Astrocyte of the spinal cord (primary cell): ENCODE measurements at regions not wholly inside any gene's neighbourhood (a gene's known extent, or its start where the extent isn't known, plus 50 kb on each side); places are given as distances from the start of the nearest gene placed in this dataset.
"Not testable (repeated sequence)": the region's sequence is repeated elsewhere in the genome, so short reads cannot be mapped to it uniquely, and the experiment has no call there.

Experiments
- DNase-seq: peaks from one replicate; pipeline ENCODE4 v3.0.0; 2011; ENCODE audit warnings: low read depth, low spot score
- H3K4me3 ChIP-seq: 2 replicates; pipeline ENCODE4 v1.5.1; 2011; ENCODE audit warnings: low read depth, mild to moderate bottlenecking, low read length, moderate library complexity
- in situ Hi-C: cut with HindIII; loops from 2 replicates; pipeline ENCODE4 v1.10.0; 2017; ENCODE audit warnings: low sequenced_read_pairs
- TF ChIP-seq, protein P1 (sequence below): IDR thresholded peaks from 2 replicates; pipeline ENCODE4 v1.5.1; 2012; ENCODE audit warnings: low read depth, mild to moderate bottlenecking, low read length, inconsistent platforms

DNA sequence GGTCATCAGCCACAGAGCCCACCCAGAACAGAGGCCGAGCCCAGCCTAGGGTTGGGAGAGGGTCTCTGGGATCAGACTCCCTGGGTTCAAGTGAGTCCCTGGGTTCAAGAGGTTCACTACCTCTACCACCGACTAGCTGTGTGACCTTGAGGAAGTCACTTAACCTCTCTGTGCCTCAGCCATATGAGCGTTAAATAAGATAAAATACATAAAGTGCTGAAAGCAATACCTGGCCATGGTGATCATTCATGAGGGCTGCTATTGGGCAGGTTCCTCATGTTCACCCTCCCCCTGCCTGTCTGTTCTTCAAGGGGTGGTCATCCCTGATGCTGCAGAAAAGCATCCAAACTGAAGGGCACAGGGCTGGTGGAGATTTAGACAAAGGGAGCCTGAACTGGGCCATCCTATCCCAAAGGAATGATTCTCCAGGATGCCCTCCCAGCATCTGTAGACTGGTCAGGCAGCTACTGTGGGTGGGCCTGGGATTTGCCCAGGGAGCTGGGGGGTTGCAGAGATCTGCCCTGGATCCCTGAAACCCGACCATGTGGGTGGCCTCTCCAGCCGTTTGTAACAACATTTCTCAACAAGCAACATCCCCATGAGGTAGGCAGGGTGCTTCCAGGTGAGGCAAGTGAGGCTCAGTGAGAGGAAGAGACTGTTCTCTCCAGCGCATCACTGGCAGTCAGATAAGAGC lies 196.6 kb downstream of the MATN1 start:
- H3K4me3 ChIP-seq, result no peak overlapping the region
- DNase-seq, result no peak
- TF ChIP-seq, protein P1, sequence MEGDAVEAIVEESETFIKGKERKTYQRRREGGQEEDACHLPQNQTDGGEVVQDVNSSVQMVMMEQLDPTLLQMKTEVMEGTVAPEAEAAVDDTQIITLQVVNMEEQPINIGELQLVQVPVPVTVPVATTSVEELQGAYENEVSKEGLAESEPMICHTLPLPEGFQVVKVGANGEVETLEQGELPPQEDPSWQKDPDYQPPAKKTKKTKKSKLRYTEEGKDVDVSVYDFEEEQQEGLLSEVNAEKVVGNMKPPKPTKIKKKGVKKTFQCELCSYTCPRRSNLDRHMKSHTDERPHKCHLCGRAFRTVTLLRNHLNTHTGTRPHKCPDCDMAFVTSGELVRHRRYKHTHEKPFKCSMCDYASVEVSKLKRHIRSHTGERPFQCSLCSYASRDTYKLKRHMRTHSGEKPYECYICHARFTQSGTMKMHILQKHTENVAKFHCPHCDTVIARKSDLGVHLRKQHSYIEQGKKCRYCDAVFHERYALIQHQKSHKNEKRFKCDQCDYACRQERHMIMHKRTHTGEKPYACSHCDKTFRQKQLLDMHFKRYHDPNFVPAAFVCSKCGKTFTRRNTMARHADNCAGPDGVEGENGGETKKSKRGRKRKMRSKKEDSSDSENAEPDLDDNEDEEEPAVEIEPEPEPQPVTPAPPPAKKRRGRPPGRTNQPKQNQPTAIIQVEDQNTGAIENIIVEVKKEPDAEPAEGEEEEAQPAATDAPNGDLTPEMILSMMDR, result no peak
- in situ Hi-C loops, result no loop called here

DNA sequence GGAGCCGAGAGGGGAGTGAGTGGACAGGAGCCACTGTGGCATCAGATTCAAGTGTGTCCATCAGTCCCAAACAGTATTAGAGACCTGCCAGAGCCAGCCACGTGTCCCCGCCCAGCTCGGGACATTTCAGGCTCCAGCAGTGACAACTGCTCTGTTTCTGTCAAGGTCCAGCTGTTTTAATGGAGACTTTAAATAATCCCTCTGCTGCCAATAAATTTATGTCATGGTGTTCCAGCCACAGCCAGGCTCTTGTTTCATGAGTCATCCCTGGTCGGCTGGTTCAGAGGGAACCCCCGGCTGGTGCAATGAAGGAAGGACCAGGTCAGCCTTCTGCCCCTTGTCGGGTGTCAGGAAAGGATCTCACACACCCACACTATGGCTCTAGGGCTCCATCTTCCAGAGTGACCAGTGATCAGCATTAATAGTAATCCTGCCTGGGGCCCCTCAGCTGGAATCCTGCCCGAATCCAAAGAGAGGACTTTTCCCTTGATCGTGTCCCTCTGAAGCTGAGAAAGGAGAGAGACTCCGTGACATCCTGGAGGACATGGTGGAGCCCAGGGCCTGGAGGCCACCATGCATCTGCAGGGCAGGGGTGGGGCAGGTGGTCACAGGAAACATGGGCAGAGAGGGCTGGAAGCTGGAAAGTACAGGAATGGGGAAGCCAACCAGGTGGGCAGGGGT lies 197.3 kb downstream of the MATN1 start:
- peak; percentile 70 for DNase-seq
- in situ Hi-C loops, result no loop called here
- no peak overlapping the region for H3K4me3 ChIP-seq

DNA sequence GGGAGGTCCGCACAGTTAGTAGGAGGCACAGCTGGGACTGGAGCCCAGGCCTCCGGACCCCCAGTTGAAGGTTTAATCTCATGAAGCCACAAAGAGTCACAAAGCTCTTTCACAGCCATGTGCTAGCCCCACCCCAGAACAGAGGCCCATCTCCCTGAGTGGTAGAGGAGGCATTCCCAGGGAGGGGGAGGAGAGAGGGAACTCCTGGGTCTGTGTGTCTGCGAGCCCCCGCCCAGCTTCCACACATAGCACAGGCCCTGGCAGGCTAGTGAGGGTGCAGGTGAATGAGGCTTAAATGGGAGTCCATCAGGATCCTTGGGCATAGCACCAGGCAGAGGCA lies 197.8 kb downstream of the MATN1 start:
- H3K4me3 ChIP-seq, result no peak overlapping the region
- TF ChIP-seq, protein P1, result no peak
- in situ Hi-C loops, result no loop called here
- DNase-seq, result no peak

More for the DNA sequence above, 197.3 kb downstream of the MATN1 start:
- TF ChIP-seq, protein P1, result no peak

DNA sequence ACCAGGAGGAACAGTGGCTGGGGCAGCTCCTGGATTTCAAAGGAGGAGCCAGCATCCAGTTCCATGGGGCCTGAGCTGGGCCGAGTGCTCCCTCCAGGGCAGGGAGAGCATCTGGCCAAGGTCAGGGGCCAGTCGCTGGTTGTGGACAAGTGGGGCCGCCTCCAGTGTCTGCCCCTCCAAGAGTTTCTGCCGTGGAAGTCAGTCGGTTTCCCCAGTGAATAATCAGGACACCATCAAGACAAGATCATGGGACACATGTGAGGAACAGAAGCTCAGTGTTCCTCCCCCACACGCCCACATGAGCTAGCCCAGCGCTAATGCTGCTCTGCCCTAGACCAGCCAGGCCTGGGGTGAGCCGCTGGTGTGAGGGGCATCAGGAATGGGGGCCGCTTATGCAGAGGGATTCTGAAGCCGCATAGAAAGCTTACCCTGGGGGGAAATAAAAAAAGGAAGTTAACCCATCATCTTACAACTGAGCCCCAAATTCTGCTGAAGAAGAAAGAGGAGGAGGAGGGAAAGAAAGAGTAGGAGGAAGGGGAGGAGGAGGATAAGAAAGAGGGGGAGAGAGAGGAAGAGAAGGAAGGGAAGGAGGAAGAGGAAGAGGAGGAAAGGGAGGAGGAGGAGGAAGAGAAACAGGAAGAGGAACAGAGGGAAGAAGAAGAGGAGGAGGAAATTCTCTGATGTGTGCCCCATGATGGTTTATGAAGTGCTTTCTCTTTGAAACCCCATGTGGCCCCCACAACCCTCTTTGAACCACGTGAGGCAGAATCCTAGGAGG lies 198.4 kb downstream of the MATN1 start:
- TF ChIP-seq, protein P1, result no peak
- in situ Hi-C loops, result no loop called here
- DNase-seq, result no peak
- H3K4me3 ChIP-seq, result no peak overlapping the region

DNA sequence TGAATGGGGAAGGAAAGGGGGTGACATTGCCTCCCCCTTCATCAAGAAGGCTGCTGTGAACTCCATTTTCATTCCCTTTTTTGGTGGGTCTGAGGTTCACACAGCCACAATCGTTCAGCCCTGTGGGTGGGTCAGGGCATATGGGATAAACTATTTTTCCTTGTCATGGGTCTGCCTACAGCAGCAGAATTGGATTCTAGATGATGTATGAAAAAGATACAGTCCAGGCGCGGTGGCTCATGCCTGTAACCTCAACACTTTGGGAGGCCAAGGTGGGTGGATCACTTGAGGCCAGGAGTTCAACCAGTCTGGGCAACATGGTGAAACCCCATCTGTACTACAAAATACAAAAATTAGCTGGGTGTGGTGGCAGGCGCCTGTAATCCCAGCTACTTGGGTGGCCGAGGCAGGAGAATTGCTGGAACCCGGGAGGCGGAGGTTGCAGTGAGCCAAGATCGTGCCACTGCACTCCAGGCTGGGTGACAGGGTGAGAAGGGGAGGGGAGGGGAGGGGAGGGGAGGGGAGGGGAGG lies 199.3 kb downstream of the MATN1 start:
- in situ Hi-C loops, DNase-seq, H3K4me3 ChIP-seq: not testable (repeated sequence)

DNA sequence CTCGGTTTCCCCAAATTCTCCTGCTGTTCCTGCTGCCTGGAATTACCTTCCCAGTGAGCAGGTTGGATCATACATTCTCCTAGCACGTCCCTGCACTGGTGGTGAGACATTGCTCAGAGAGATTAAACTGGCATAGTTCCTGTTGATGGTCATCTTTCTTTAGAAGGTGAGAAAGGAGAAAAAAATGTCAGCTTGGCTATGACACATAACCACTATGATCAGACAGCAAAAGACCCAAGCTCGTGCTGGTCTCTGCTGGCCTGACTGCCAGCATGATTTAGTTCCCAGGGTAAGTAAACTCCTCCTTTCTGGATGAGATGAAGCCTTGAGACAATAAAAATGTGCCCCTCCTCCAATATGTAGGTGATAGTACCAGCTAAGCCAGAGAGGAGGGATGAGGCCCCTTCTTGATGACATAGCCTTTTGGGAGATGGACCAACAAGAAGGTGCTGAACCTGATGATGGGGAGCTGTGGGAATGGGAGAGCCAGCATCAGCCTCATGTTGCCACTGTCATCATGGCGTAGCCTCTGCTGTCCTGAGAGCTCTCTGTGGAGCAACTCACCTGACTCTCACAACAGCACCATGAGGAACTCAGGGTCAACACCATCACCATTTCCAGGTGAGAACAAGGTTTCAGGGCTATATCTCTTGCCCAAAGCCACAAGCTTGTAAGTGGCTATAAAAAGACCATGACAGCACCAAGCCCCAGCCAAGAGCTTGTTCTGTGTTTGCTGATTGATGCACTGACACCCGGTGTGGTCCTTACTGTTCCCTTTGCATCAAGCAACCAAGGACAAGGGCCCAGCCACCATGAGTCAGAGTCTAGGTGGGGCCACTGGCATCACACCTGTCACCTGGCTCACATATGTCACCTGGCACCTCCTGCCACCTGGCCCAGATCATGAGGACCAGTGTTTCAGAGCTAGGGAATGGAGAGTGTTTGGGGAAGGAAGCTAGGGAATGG lies 200.0 kb downstream of the MATN1 start:
- TF ChIP-seq, protein P1, result no peak
- in situ Hi-C loops, result no loop called here
- no peak overlapping the region for H3K4me3 ChIP-seq
- peak; percentile 49 for DNase-seq
